H9 (cell line): ENCODE measurements at regions not wholly inside any gene's neighbourhood (a gene's known extent, or its start where the extent isn't known, plus 50 kb on each side); places are given as distances from the start of the nearest gene placed in this dataset.

Experiments
- DNase-seq: peaks from one replicate; pipeline ENCODE4 v3.0.0-alpha.2; 2017
- H2AFZ ChIP-seq: one replicate; pipeline ENCODE4 v1.6.1; 2013; ENCODE audit warnings: mild to moderate bottlenecking, low read length, control low read depth, moderate library complexity
- H2AK5ac ChIP-seq: 2 replicates; pipeline ENCODE4 v1.6.1; 2013; ENCODE audit warnings: low read length, control low read depth, mixed read lengths; ENCODE audit not compliant: insufficient read length
- H2BK120ac ChIP-seq: one replicate; pipeline ENCODE4 v1.6.1; 2013; ENCODE audit warnings: low read depth, mild to moderate bottlenecking, low read length, control low read depth, inconsistent platforms; ENCODE audit not compliant: poor library complexity, severe bottlenecking
- H2BK12ac ChIP-seq: 2 replicates; pipeline ENCODE4 v1.6.1; 2013; ENCODE audit warnings: low read length, control low read depth, mixed read lengths, low read depth; ENCODE audit not compliant: insufficient read length
- H2BK15ac ChIP-seq: 2 replicates; pipeline ENCODE4 v1.6.1; 2013; ENCODE audit warnings: low read depth, low read length, control low read depth
- H2BK20ac ChIP-seq: one replicate; pipeline ENCODE4 v1.6.1; 2013; ENCODE audit warnings: low read depth, mild to moderate bottlenecking, low read length, control low read depth, inconsistent platforms; ENCODE audit not compliant: poor library complexity, severe bottlenecking
- H2BK5ac ChIP-seq: 2 replicates; pipeline ENCODE4 v1.6.1; 2013; ENCODE audit warnings: low read length, control low read depth, mixed read lengths; ENCODE audit not compliant: insufficient read length
- H3K14ac ChIP-seq: 2 replicates; pipeline ENCODE4 v1.6.1; 2013; ENCODE audit warnings: low read length, control low read depth; ENCODE audit not compliant: insufficient read depth
- H3K18ac ChIP-seq: 2 replicates; pipeline ENCODE4 v1.6.1; 2013; ENCODE audit warnings: low read depth, mild to moderate bottlenecking, mixed read lengths, low read length, control low read depth; ENCODE audit not compliant: insufficient read length
- H3K23ac ChIP-seq: 2 replicates; pipeline ENCODE4 v1.6.1; 2013; ENCODE audit warnings: low read length, control low read depth, mixed read lengths, low read depth; ENCODE audit not compliant: insufficient read length
- H3K23me2 ChIP-seq: 2 replicates; pipeline ENCODE4 v1.6.1; 2013; ENCODE audit warnings: low read depth, mild to moderate bottlenecking, mixed read lengths, low read length, control low read depth; ENCODE audit not compliant: insufficient read length, poor library complexity, severe bottlenecking
- H3K27ac ChIP-seq: 2 replicates; pipeline ENCODE4 v1.5.1; 2013; ENCODE audit warnings: low read length, control low read depth, mixed read lengths, low read depth; ENCODE audit not compliant: insufficient read length
- H3K27me3 ChIP-seq: 2 replicates; pipeline ENCODE4 v1.6.1; 2013; ENCODE audit warnings: low read length, control low read depth, inconsistent platforms; ENCODE audit not compliant: insufficient read depth
- H3K4ac ChIP-seq: 2 replicates; pipeline ENCODE4 v1.6.1; 2013; ENCODE audit warnings: low read depth, mild to moderate bottlenecking, control low read depth, inconsistent platforms, low read length, moderate library complexity
- H3K4me1 ChIP-seq: 2 replicates; pipeline ENCODE4 v1.6.1; 2013; ENCODE audit warnings: low read length, control low read depth, inconsistent platforms; ENCODE audit not compliant: insufficient read depth
- H3K4me2 ChIP-seq: 2 replicates; pipeline ENCODE4 v1.6.1; 2013; ENCODE audit warnings: low read length, control low read depth, mixed read lengths; ENCODE audit not compliant: insufficient read length, insufficient read depth
- H3K56ac ChIP-seq: 2 replicates; pipeline ENCODE4 v1.6.1; 2013; ENCODE audit warnings: low read depth, mild to moderate bottlenecking, mixed read lengths, low read length, control low read depth; ENCODE audit not compliant: insufficient read length
- H3K79me1 ChIP-seq: 2 replicates; pipeline ENCODE4 v1.6.1; 2013; ENCODE audit warnings: low read depth, mild to moderate bottlenecking, moderate library complexity, low read length, control low read depth, inconsistent platforms; ENCODE audit not compliant: insufficient read depth, poor library complexity, severe bottlenecking
- H3K79me2 ChIP-seq: 2 replicates; pipeline ENCODE4 v1.6.1; 2013; ENCODE audit warnings: low read length, control low read depth, inconsistent platforms; ENCODE audit not compliant: insufficient read depth
- H3K9ac ChIP-seq: 2 replicates; pipeline ENCODE4 v1.6.1; 2013; ENCODE audit warnings: low read length, control low read depth, mixed read lengths; ENCODE audit not compliant: insufficient read length; ENCODE audit errors: extremely low read depth
- H3K9me3 ChIP-seq: one replicate; pipeline ENCODE4 v1.6.1; 2013; ENCODE audit warnings: low read depth, low read length, inconsistent platforms; ENCODE audit not compliant: control insufficient read depth
- H3T11ph ChIP-seq: one replicate; pipeline ENCODE4 v1.6.1; 2013; ENCODE audit warnings: mild to moderate bottlenecking, low read length, control low read depth, inconsistent platforms
- H4K20me1 ChIP-seq: one replicate; pipeline ENCODE4 v1.6.1; 2013; ENCODE audit not compliant: control insufficient read depth, insufficient read length, insufficient read depth
- H4K5ac ChIP-seq: 2 replicates; pipeline ENCODE4 v1.6.1; 2013; ENCODE audit warnings: low read depth, mild to moderate bottlenecking, mixed read lengths, low read length, control low read depth; ENCODE audit not compliant: insufficient read length
- H4K8ac ChIP-seq: replicated peaks from 2 replicates; pipeline ENCODE4 v1.6.1; 2013; ENCODE audit warnings: low read length, control low read depth, mixed read lengths, low read depth; ENCODE audit not compliant: insufficient read length
- H4K91ac ChIP-seq: 2 replicates; pipeline ENCODE4 v1.6.1; 2013; ENCODE audit warnings: low read depth, mild to moderate bottlenecking, moderate library complexity, mixed read lengths, low read length, control low read depth; ENCODE audit not compliant: insufficient read length
- H3K27ac Mint-ChIP-seq, 3 experiments: 2 replicates in 2 of 3; 3 replicates in 1 of 3; pipeline ENCODE4 v1.8.0; 2020 to 2021; ENCODE audit warnings: mixed read lengths in 3 of 3, mild to moderate bottlenecking in 1 of 3, moderate library complexity in 1 of 3
- H3K27me3 Mint-ChIP-seq: 2 replicates; pipeline ENCODE4 v1.8.0; 2021; ENCODE audit warnings: low read depth, mild to moderate bottlenecking, moderate library complexity, mixed read lengths
- H3K36me3 Mint-ChIP-seq, 3 experiments: 2 replicates in 2 of 3; 3 replicates in 1 of 3; pipeline ENCODE4 v1.8.0; 2020 to 2021; ENCODE audit warnings: low read depth in 3 of 3, mixed read lengths in 3 of 3; ENCODE audit not compliant: insufficient read depth in 1 of 3
- H3K4me1 Mint-ChIP-seq, 2 experiments: 2 replicates each; pipeline ENCODE4 v1.8.0; 2020; ENCODE audit warnings: mixed read lengths in 2 of 2
- H3K4me3 Mint-ChIP-seq, 2 experiments: 2 replicates in 1 of 2; 3 replicates in 1 of 2; pipeline ENCODE4 v1.8.0; 2020 to 2021; ENCODE audit warnings: mild to moderate bottlenecking in 2 of 2, mixed read lengths in 2 of 2, moderate library complexity in 1 of 2
- H3K9me3 Mint-ChIP-seq, 2 experiments: 2 replicates in 1 of 2; 3 replicates in 1 of 2; pipeline ENCODE4 v1.8.0; 2020; ENCODE audit warnings: mild to moderate bottlenecking in 2 of 2, mixed read lengths in 2 of 2, moderate library complexity in 1 of 2
- WGBS: extraction: QIAGEN DNeasy Blood & Tissue Kit; methylation state at CpG from one replicate; pipeline ENCODE4 v1.1.7; 2013; ENCODE audit warnings: missing lambda C conversion rate, low lambda C conversion rate, mixed read lengths; ENCODE audit not compliant: insufficient read length; ENCODE audit errors: extremely low coverage; 5-methylcytosine and 5-hydroxymethylcytosine counted together
- TF ChIP-seq, protein P1 (sequence below): fragments of 200-600 bp; sonication (generic); conservative IDR thresholded peaks from 3 replicates; pipeline ENCODE4 v1.8.0; 2021; ENCODE audit warnings: antibody characterized with exemption, mild to moderate bottlenecking

DNA sequence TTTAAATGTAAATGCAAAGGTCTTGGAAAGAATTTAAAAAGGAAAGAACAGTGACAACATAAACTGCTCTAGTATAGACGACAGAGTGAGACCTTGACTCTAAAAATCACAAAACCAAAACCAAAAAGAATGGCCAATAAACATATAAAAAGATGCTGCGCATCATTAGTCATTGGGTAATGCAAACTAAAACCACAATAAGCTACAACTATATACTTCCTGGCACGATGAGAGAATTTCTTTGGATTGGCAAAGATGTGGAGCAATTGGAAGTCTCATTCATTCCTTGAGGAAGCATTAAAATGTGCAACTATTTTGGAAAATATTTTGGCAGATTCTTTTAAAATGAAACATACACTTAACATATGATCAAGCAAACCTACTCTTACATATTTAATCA lies 98.7 kb upstream of the ZPLD1 start:
- Histone ChIP-seq H3K23me2 (no peaks in the 10 kb centered on the region), H2BK15ac (no peak overlapping the region), H3K23ac (no peak overlapping the region), H2BK20ac (no peak overlapping the region), H3K56ac (no peak overlapping the region), H3K4ac (no peak overlapping the region), H3K14ac (no peak overlapping the region), H3K18ac (no peak overlapping the region), H2BK5ac (no peak overlapping the region), H4K5ac (no peak overlapping the region), H4K20me1 (no peaks in the 10 kb centered on the region), H3K27me3 (no peaks in the 10 kb centered on the region), H3K9me3 (no peaks in the 10 kb centered on the region), H3K79me1 (no peaks in the 10 kb centered on the region), H2BK120ac (no peak overlapping the region), H2AFZ (no peak overlapping the region), H3T11ph (no peak overlapping the region), H3K4me1 (no peaks in the 10 kb centered on the region), H3K9ac (no peak overlapping the region), H4K91ac (no peak overlapping the region), H4K8ac (no peak overlapping the region), H2BK12ac (no peak overlapping the region), H3K79me2 (no peaks in the 10 kb centered on the region), H3K27ac (no peak overlapping the region), H3K4me2 (no peak overlapping the region), H2AK5ac (no peak overlapping the region)
- H3K4me1 Mint-ChIP-seq: peaks cover 6 to 7% of the 10 kb centered on the region in 2 experiments; a peak in 2 of 4 replicates
- H3K27ac Mint-ChIP-seq: no peak overlapping the region
- H3K36me3 Mint-ChIP-seq: no peaks in the 10 kb centered on the region
- WGBS: no CpG with 5 or more reads among the region's 3 CpGs
- TF ChIP-seq, protein P1, sequence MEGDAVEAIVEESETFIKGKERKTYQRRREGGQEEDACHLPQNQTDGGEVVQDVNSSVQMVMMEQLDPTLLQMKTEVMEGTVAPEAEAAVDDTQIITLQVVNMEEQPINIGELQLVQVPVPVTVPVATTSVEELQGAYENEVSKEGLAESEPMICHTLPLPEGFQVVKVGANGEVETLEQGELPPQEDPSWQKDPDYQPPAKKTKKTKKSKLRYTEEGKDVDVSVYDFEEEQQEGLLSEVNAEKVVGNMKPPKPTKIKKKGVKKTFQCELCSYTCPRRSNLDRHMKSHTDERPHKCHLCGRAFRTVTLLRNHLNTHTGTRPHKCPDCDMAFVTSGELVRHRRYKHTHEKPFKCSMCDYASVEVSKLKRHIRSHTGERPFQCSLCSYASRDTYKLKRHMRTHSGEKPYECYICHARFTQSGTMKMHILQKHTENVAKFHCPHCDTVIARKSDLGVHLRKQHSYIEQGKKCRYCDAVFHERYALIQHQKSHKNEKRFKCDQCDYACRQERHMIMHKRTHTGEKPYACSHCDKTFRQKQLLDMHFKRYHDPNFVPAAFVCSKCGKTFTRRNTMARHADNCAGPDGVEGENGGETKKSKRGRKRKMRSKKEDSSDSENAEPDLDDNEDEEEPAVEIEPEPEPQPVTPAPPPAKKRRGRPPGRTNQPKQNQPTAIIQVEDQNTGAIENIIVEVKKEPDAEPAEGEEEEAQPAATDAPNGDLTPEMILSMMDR: no peak
- no peaks in the 10 kb centered on the region; a peak in 1 of 5 replicates for H3K9me3 Mint-ChIP-seq
- no peak overlapping the region for H3K4me3 Mint-ChIP-seq
- no peaks in the 10 kb centered on the region for H3K27me3 Mint-ChIP-seq
- no peak for DNase-seq
